ENCODE measurements at regions not wholly inside any gene's neighbourhood (a gene's known extent, or its start where the extent isn't known, plus 50 kb on each side); places are given as distances from the start of the nearest gene placed in this dataset.

DNA sequence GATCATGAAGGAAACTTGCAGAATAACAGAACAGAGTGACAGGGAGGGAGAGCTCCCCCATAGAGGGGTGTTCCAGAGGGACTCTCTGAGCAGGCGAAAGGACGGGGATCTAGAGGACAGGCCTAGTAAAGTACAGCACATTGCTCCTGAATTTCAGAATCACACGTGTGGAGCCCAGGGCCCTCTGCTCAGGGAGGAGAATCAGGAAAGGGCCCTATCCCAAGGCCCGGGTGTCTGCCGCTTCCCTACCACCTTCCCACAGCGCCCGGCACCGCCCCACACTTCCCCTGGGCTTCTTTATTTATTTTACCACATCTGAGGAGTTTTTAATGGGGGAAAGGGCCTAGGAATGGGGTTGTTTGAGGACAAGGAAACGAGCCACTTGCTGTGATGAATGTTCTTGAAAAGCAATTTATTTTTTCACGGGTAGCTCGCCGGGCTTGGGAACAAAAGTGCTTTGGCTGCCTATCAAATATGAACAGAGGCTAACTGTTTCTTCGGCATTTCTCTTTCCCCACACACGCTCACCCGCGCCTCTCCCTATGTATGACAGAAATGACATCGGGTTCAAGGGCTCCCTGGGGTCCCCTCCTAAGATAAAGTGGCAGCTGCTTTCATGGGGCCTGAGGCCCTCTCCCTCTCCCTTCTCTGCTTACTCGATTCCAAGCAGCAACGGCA lies 79.3 kb upstream of the GLI2 start:
- WGBS, 2 experiments (ENCODE audit: extremely low coverage in 1 of 2, insufficient coverage in 1 of 2, insufficient read length in 1 of 2, insufficient replicate concordance in 2 of 2, low coverage in 1 of 2, low lambda C conversion rate in 2 of 2, missing lambda C conversion rate in 1 of 2), result 94% methylated on average over 19 of the region's 19 CpGs; no CpG with 5 or more reads in 1 of the 2 experiments
- Histone ChIP-seq H3K23ac (ENCODE audit: insufficient read length) (no peak overlapping the region), H3K4me2 (ENCODE audit: insufficient read depth in 1 of 2, low read depth in 2 of 2, low read length in 2 of 2) (no peak overlapping the region), H3K4ac (replicated peaks; ENCODE audit: insufficient read length, low read depth, low read length) (no peak overlapping the region), H3K9ac (replicated peaks in 1 of 4; ENCODE audit: extremely low read depth in 1 of 4, low read depth in 3 of 4, low read length in 3 of 4) (no peak overlapping the region), H3K79me1 (ENCODE audit: low read depth, low read length) (no peaks in the 10 kb centered on the region), H4K91ac (replicated peaks; ENCODE audit: insufficient read length, low read length) (no peak overlapping the region), H4K20me1 (replicated peaks in 1 of 2; ENCODE audit: control insufficient read depth in 1 of 2, insufficient read depth in 2 of 2, low read length in 2 of 2) (no peaks in the 10 kb centered on the region), H3K4me3 (ENCODE audit: extremely low read depth in 1 of 4, insufficient read depth in 2 of 4, low read depth in 3 of 4, low read length in 4 of 4) (no peak overlapping the region), H4K5ac (ENCODE audit: insufficient read length, low read depth, low read length) (no peak overlapping the region), H2BK5ac (ENCODE audit: low read depth, low read length) (no peak overlapping the region), H3K79me2 (ENCODE audit: control insufficient read depth in 1 of 2, insufficient read depth in 2 of 2, low read length in 2 of 2) (no peaks in the 10 kb centered on the region), H2BK12ac (ENCODE audit: low read depth, low read length) (no peak overlapping the region), H2BK120ac (replicated peaks; ENCODE audit: low read depth, low read length) (no peak overlapping the region), H3K18ac (ENCODE audit: extremely low read depth, low read length) (no peak overlapping the region), H2BK15ac (ENCODE audit: low read length) (no peak overlapping the region), H3K14ac (ENCODE audit: insufficient read length) (no peak overlapping the region), H3K23me2 (ENCODE audit: low read depth, low read length) (no peaks in the 10 kb centered on the region; the same call in 1 of the 2 replicates), H3K27me3 (replicated peaks in 1 of 4; ENCODE audit: control insufficient read depth in 3 of 4, extremely low read depth in 1 of 4, insufficient read depth in 3 of 4, low read length in 3 of 4) (peaks cover 10 to 39% (median 30%) of the 10 kb centered on the region in 4 experiments), H3K36me3 (ENCODE audit: control insufficient read depth in 2 of 4, insufficient read depth in 4 of 4, low read length in 3 of 4) (no peaks in the 10 kb centered on the region), H2AFZ (ENCODE audit: low read length) (no peak overlapping the region), H3K4me1 (replicated peaks in 1 of 4; ENCODE audit: control insufficient read depth in 3 of 4, insufficient read depth in 4 of 4, low read length in 3 of 4) (peaks cover 1 to 11% (median 7%) of the 10 kb centered on the region in 4 experiments; a peak in 6 of 7 replicates), H3K9me3 (ENCODE audit: insufficient read depth in 2 of 2, low read depth in 1 of 2, low read length in 1 of 2) (peaks cover 0 to 3% of the 10 kb centered on the region in 2 experiments; a peak in 1 of 4 replicates), H2BK20ac (ENCODE audit: low read length) (no peak overlapping the region), H3K27ac (ENCODE audit: low read depth, low read length) (no peak overlapping the region), H2AK5ac (ENCODE audit: low read depth, low read length) (no peak overlapping the region), H3K56ac (replicated peaks; ENCODE audit: insufficient read length, low read depth, low read length) (no peak overlapping the region), H4K8ac (ENCODE audit: extremely low read depth, insufficient read depth, low read length) (no peak overlapping the region; the same call in 1 of the 2 replicates)
- TF ChIP-seq BACH1 (IDR thresholded peaks at IDR 0.05; ENCODE audit: low read length) (no peak), JUN (IDR thresholded peaks at IDR 0.05; ENCODE audit: low read depth, low read length) (no peak), CBX5 (IDR thresholded peaks at IDR 0.05; ENCODE audit: low read depth, low read length) (no peak), SP1 (IDR thresholded peaks at IDR 0.05; ENCODE audit: low read depth, low read length) (no peak), NRF1 (IDR thresholded peaks at IDR 0.05; ENCODE audit: low read depth, low read length) (no peak)
- FAIRE-seq (no peak), DNase-seq (ENCODE audit: low read depth in 1 of 2, low spot score in 2 of 2) (no peak)
- ChIA-PET POLR2A (ENCODE audit: partially characterized antibody) (interaction anchor here (1.1 kb wide), 1 partner anchor 418 kb away, joined by 3 read pairs; no protein-coding TSS in a partner anchor), CTCF (ENCODE audit: partially characterized antibody) (interaction anchor here (0.6 to 7.7 kb wide), 5 partner anchors 8 to 259 kb away, joined by 3 to 58 read pairs (median 3); no protein-coding TSS in a partner anchor)
